Colon (tissue), 2 donors: ENCODE measurements at regions not wholly inside any gene's neighbourhood (a gene's known extent, or its start where the extent isn't known, plus 50 kb on each side); places are given as distances from the start of the nearest gene placed in this dataset.
A peak's percentile ranks its signal among the peaks of the same experiment; 100 is the strongest.
"Not testable (repeated sequence)": the region's sequence is repeated elsewhere in the genome, so short reads cannot be mapped to it uniquely, and the experiment has no call there.

Experiments used
- FAIRE-seq: peaks from 2 replicates; lab custom pipeline; 2012; peaks lifted over from hg19 to GRCh38; lab: Jason Lieb, UNC
- donor health status: control.
- donor health status: control.

GRCh38 chrX:114272096-114272686, 311.7 kb upstream of the HTR2C start:
- no peak for FAIRE-seq

- FAIRE-seq: not testable (repeated sequence)
Observed at GRCh38 chrX:114270371-114270770, 313.5 kb upstream of the HTR2C start.

- no peak for FAIRE-seq
Observed at GRCh38 chrX:114268643-114269042, 315.2 kb upstream of the HTR2C start.

- no peak for FAIRE-seq
Observed at GRCh38 chrX:114267142-114267541, 316.7 kb upstream of the HTR2C start.

GRCh38 chrX:114252186-114252585, 331.7 kb upstream of the HTR2C start:
- no peak for FAIRE-seq

GRCh38 chrX:114251575-114251974, 332.3 kb upstream of the HTR2C start:
- no peak for FAIRE-seq

- FAIRE-seq: peak; percentile 33
Observed at GRCh38 chrX:114221445-114221844, 362.4 kb upstream of the HTR2C start.

- FAIRE-seq: no peak
Observed at GRCh38 chrX:114210879-114211278, 373.0 kb upstream of the HTR2C start.

- no peak for FAIRE-seq
Observed at GRCh38 chrX:114201622-114202021, 382.3 kb upstream of the HTR2C start.

GRCh38 chrX:114181195-114181594, 402.7 kb upstream of the HTR2C start:
- FAIRE-seq: no peak

GRCh38 chrX:114178126-114178525, 405.8 kb upstream of the HTR2C start:
- no peak for FAIRE-seq

GRCh38 chrX:114167276-114167675, 416.6 kb upstream of the HTR2C start:
- FAIRE-seq: not testable (repeated sequence)

- FAIRE-seq: no peak
Observed at GRCh38 chrX:114166601-114167000, 417.3 kb upstream of the HTR2C start.

- no peak for FAIRE-seq
Observed at GRCh38 chrX:114165537-114165936, 418.3 kb upstream of the HTR2C start.

- FAIRE-seq: no peak
Observed at GRCh38 chrX:114162068-114162735, 421.7 kb upstream of the HTR2C start.

GRCh38 chrX:114152801-114153200, 431.1 kb upstream of the HTR2C start:
- no peak for FAIRE-seq

GRCh38 chrX:114152130-114152529, 431.8 kb upstream of the HTR2C start:
- FAIRE-seq: peak; percentile 89

- FAIRE-seq: peak; percentile 84
Observed at GRCh38 chrX:114134465-114134864, 449.4 kb upstream of the HTR2C start.

GRCh38 chrX:114127411-114128025, 456.4 kb upstream of the HTR2C start:
- FAIRE-seq: no peak

- FAIRE-seq: no peak
Observed at GRCh38 chrX:114127005-114127404, 456.9 kb upstream of the HTR2C start.

GRCh38 chrX:114101081-114101480, 482.8 kb upstream of the HTR2C start:
- no peak for FAIRE-seq

- no peak for FAIRE-seq
Observed at GRCh38 chrX:114097866-114098265, 486.0 kb upstream of the HTR2C start.

GRCh38 chrX:114097427-114097826, 486.5 kb upstream of the HTR2C start:
- FAIRE-seq: no peak

GRCh38 chrX:114095789-114096188, 488.1 kb upstream of the HTR2C start:
- FAIRE-seq: no peak
